ENCODE measurements at regions not wholly inside any gene's neighbourhood (a gene's known extent, or its start where the extent isn't known, plus 50 kb on each side); places are given as distances from the start of the nearest gene placed in this dataset.
A peak's percentile ranks its signal among the peaks of the same experiment; 100 is the strongest.
"Not testable (repeated sequence)": the region's sequence is repeated elsewhere in the genome, so short reads cannot be mapped to it uniquely, and the experiment has no call there.

DNA sequence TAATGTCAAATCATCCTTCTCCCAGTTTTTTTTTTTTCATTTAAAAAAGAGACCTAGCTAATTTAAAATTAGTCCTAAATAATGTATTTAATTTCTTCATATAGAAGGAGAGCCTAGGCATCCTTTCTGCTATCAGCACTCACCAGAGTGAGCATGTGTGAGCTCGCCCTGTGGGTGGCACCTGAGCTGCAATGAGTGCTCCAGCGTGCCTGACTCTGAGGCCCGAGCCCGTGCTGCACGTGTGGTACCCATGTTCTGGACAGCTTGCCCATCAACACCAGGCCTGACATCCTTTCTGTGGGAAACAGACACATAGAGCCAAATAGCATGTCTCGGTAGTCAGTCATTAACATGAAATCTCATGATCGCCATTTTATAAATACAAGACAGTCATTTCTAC, 381.4 kb downstream of the DTWD2 start:
- no peak for DNase-seq

DNA sequence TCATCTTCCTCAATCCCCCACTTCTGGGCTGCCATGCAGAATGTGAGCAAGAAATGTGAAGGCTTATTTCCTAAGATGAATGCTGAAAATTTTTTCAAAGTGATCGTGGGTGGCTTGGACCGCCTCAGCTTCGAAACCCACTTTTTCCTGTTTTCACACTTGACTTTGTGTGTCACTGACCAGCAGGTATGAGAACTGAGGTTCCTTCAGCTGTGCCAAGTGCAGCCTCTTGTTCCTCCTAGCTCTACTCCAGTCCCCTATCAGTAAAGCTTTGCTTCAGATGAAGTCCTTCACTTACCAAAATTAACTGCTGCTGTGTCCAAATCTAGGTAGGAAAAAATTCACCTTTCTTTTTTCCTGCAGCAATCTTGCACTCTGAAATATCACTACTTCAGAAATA, 382.6 kb downstream of the DTWD2 start:
- no peak for DNase-seq

DNA sequence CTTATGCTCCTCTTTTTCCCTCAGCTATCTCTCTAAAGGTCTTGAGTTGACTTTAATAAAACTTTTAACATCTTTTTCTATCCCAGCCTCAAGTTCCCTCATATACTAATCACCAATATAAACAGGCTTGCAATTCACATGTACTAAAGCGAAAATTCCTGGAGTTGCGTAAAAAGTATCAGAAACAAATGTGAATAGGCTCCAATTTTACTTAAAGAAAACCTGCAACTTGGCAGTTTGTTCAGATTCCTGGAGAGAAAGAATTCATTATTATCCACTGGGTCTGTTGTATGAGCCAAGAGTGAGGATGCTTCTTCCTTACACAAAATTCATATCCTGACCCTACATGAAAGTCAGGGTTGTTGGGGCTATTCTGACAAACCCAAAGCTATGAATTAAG, 384.2 kb downstream of the DTWD2 start:
- DNase-seq = no peak

DNA sequence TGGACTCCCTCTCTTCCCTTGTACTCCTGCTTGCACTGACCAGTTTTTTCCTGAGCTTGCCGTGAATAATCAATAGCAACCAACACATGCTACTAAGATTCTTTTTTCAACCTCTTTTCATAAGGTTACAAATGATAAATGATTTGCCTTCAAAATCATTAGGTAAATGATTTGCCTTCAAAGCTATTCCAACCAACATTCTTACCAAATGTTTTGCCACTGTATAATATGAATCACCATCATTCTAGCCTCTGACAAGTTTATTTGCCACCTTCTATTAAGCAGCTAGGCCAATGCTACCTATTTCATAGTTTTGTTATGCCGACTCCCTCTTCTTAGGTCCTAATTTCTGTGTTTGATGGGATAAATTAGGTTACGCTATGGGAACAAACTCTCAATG, 385.1 kb downstream of the DTWD2 start:
- DNase-seq = no peak

DNA sequence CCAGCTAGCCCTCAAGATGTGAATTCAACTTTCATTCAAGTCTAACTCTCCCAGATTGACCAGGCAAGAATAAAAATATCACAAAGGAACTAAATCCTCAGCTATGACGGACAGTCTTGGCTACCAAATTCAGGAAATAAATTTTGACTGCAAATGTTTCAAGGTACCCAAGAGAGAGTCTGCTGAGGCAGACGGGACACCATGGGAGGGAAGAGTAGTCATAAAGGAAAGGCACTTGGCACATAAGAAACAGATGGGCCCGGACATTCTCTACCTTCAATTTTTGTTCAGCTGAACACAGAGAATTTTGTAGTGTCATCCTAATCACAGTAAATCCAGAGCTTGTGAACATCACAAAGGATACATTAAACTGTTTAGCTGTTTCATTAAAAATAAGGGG, 390.0 kb downstream of the DTWD2 start:
- no peak for DNase-seq

DNA sequence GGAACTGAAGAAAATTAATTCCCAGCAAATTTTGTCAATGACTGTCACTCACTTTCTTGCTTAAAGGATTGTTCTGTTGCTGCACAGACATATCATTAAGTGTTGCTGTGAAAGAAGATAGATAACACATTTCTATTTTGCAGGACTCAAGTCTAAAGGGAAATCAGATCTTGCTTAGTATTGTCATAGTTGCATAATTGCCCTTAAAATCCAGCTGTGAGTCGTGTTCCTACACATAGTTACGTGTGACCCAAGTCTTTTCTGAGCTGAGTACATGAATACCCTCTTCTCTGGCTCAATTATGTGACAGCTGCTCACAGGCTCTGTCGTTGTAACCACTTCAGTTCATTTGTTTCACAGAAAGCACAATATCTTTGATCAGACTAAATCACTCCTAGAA, 390.8 kb downstream of the DTWD2 start:
- DNase-seq = no peak

DNA sequence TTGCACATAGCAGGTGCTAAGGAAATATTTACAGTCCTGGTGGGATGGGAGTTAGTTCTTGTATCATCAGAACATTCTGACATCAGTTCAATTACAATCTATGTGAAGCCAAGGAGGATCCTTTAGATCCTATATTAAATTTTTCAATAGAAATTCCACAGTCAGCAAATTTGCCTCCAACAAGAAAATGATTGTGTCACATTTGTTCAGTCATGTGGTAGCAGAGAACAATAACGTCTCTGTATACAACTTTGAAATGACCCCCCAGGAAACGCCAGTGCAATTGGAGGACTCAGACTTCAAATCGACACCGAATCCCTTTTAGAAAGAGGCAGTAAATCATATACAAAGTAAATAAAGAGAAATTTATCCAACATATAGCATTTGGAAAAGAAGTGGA, 392.1 kb downstream of the DTWD2 start:
- no peak for DNase-seq

DNA sequence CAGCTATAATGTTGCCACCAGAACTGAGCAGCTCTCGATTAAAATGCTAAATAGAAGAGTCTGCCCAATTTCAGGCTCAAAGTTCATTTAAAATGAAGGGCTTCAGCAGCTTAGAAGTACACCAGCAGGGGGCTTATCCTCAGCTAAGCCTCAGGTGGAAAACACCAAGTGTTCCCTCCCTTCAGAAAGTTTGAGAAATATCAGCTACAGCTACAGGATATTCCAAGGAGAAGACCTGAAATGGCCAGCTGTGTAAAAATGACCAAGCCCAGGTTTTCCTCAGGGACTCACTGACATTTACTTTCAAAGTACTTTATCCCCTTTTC, 395.4 kb downstream of the DTWD2 start:
- no peak for DNase-seq

DNA sequence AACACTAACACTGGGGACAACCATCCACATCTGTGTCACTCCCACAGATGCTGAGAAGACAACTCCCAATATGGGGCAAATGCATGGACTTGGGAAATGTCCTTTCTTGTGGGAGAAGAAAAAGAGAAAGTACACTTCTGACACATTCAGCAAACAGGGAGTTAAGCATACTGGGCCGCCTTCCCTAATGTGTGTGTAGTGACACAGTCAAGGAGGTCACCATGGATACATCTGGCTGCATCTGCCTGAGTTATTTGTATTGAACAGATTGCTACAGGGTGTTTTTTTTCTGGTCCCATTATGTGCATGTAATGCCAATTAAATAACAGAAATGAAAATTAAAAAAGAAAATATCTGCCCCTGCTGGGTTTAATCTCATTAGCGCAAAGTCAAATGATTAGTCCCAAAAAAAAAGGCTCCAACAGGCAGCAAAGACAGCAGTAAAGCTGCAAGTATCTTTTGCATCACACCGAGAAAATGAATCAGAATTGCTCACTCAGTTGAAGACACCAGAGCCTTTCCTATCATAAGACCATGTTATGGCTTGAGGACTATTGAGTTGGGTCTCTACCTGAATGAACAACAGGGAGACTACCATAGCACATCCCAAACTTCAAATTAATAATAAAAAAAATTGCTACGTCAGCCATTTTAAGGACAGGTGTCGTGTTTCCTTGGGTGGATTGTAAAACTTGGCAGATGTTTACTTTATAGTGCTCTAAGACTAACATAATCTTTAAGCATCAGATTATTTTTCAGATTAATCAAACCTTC, 395.9 kb downstream of the DTWD2 start:
- DNase-seq = no peak

DNA sequence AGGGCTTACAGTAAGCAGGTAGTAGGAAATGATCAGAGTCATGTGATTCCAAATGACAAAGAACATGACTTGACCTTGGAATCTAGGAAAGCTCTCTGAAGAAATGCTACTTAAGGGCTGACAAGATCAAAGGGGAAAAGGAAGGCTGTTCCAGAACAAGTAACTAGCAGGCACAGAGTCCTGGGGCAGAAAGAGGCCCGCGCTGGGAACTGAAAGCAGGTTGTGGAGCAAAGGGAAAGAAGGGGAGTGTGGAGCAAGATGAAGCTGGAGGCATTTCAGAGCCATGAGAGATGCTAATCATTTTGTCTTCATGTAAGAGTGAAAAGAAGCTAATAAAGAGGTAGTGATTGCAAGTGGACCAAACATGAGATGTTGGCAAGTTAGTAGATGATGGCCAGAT, 397.5 kb downstream of the DTWD2 start:
- DNase-seq = no peak

DNA sequence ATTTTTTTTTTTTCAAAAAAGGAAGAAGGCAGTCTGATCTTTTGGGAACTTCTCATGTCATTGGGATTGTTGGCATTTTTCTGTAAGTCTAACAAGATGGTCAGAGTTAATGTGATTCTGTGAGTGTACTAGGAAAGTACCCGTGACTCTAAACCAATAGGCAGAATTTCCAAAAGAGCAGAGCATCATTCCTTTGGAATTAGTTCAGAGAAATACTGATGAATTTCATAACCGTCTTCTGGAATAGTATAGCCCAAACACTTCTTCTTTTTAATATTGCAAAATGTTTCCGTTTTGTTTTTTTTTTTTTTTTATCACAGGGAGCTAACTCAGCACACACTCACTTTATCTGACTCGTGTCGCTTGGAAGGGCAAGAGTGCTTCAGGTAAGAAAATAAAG, 407.4 kb downstream of the DTWD2 start:
- DNase-seq = no peak

DNA sequence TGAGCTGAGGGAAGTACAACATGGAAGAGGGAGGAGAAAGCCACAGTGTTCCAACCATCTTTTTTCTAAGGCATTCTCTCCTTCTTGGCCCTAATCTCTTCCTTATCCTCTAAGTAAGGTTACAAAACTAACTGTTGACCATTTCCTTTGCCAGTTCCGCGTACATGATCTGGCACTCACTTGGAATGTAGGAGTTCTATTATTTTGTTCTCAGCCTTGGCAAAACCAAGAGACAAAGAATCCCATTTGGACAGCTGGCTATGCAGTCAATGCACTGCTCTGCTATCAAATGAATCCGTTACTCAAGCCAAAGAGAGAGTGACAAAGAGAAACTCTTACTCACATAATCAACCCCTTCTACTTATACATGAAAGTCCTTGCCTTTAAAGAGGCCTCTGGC, 410.3 kb downstream of the DTWD2 start:
- DNase-seq = peak in 6 of 58 donors; percentile 3 to 51 (median 23)

DNA sequence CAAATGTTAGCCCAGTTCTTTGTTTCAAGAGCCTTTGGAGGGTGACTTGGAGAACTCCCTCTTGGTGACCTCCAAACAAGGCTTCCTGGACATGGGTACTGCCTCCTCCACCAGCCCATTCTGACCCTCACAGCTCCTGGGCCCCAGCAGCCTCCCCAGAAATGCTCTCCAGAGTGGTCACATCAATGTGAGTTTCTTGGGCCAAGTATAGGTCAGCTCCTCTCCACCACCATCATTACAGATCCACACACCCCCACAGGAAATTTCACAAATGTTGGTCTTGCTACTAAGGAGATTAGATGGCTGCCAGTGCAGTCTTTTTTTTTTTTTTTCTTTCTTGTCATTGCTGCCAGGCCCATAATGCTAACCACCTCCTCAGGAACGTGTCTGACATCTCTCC, 410.7 kb downstream of the DTWD2 start:
- DNase-seq = peak in 3 of 58 donors; percentile 6 to 42 (median 16)

DNA sequence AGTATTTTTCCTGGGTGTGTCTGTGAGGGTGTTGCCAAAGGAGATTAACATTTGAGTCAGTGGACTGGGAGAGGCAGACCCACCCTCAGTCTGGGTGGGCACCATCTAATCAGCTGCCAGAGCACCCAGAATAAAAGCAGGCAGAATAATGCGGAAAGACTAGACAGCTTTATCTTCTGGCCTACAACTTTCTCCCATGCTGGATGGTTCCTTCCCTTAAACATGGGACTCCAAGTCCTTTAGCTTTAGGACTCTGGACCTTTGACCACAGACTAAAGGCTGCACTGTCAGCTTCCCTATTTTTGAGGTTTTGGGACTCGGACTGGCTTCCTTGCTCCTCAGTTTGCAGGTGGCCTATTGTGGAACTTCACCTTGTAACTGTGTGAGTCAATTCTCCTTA, 418.1 kb downstream of the DTWD2 start:
- DNase-seq = not testable (repeated sequence)

DNA sequence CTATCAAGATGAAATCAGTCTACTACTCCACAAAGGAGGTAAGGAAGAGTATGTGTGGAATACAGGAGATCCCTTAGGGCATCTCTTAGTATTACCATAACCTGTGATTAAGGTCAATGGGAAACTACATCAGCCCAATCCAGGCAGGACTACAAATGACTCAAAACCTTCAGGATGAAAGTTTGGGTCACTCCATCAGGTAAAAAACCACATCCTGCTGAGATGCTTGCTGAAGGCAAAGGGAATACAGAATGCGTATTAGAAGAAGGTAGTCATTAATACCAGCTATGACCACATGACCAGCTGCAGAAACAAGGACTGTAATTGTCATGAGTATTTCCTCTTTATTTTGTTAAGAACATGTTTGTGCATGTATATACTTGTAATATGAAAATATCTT, 418.8 kb downstream of the DTWD2 start:
- DNase-seq = not testable (repeated sequence)

DNA sequence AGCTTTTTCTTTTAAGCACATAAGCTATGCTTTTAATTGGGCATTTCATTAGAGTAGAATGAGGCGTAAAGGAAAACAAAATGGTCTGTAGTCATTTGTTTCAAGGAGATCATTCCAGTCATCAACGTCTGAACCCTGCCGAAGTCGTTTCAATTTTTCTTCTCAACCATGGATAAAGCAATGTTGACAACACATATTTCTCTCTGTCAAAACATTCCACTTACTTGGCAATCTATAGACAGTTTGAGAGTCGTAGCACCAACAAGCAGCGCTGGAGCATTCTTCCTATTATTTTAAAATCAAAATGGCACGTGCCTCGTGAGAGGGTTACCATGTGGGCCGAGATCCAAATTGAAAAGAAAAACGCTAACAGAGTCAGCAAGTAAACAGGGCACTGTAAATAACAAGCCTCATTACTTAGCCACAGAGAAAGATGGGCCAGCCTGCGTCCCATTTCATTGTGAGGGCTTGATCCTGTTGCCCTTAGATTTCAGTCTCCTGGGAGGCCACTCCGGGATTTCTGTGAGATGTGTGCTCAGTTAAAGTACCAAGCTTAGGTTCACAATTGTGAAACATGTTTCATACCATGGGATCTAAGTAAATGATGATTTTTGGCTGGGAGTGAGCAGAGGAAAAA, 422.9 kb downstream of the DTWD2 start:
- DNase-seq = no peak

DNA sequence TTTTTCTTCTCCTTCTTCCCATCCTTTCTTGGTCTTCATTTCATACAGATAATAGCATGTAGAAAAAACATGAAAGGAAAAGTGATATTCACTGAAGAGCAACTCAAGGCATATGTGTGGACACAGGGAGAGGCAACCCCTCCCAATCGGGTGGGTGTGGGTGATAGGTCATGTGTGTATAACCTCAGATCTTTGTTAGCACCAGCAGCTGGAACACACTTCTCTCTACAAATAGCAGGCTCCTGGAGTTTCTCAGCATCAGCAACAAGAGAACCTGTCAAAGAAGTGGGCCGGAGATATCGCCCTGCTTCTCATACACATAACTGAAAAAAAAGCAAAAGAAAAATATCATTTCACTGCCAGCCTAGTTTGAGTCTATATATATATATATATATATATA, 426.4 kb downstream of the DTWD2 start:
- no peak for DNase-seq

DNA sequence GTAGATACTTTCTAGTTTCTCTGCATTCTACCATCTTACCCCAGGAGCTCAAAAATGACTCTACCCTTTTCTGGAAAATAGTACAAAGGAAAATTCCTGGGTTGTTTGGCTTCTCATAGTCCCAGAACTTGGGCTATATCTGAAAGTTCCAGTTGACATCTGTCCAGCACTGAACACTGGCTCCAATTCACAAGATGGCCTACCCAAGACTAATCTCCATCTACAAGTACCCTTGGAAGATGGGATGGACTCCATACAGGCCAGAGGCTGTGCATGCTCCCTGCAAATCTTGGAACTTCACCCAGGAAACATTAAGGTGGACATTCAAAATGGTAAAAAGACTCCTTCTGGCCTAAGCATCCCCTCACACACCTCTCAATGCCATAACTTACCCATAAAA, 427.1 kb downstream of the DTWD2 start:
- no peak for DNase-seq

DNA sequence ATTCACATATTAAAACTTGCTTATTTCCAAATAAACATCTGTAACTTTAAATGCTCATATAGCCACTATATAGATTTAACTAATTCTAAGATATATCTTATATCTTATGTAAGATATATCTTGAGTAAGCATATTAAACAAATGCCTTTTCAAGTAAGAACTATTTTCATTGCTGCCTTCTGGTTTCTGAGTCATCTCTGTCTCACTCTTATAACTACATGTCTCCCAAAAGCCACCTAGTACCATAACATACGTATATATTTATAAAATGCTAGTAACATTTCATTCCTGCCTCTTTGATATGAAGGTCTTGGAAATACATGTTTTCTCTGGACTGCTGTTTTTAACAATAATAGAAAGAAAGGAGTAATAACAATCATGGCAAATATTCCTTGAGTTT, 429.5 kb downstream of the DTWD2 start:
- no peak for DNase-seq

DNA sequence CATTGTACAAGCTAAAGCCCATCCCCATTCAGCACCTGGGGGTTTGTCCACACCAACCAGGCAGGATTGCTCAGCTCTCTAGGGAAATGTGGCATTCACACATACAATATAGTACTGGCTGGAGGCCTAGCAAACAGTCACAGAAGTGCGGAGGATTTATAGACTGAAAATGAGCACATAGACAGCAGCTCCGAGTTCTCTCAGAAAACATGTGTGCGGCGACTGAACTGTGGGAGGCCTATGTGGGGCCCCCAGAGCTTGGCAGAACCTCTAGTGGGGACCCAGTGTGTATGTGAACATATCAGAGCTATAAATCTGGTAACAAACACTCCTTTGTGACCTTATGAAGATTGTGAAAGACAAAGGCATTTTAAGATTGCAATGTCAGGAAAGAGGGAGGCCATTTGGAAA, 431.1 kb downstream of the DTWD2 start:
- DNase-seq = peak in 5 of 58 donors; percentile 4 to 31 (median 11)

DNA sequence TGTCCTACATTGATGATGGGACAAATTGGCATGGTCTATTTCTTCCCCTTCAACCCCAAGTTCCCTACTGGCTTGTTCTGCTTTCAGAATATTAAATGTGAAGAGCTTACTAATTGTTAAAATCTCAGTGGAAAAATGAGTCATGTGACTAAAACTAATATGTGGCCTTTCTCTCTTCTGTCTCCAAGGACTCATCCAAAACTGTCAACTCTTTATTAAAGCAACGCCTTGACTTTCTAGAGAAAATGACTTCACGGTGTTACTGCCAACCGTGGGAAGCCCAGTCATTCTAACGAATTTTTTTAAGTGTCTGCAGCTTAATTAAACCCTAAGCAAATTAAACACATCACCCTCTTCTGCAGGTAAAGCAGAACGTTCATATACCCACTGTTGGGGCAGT, 431.6 kb downstream of the DTWD2 start:
- DNase-seq = no peak

DNA sequence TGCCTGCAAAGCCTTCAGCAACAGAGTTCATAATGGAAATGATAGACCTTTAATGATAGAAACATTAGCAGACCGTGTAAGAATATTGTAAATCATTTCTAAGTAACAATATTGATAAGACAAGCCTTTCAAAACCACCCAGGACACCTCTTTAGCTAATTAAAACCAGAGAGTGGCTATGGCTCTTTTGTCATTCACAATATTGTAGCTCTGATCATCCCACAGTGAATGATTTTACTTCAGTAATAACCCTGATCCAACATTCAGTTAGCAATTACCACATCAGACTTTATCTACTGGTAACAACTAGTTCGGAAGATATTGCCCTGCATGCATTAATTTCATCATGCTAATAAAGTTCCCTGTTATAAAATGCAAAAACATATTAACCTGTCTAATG, 432.6 kb downstream of the DTWD2 start:
- DNase-seq = no peak

DNA sequence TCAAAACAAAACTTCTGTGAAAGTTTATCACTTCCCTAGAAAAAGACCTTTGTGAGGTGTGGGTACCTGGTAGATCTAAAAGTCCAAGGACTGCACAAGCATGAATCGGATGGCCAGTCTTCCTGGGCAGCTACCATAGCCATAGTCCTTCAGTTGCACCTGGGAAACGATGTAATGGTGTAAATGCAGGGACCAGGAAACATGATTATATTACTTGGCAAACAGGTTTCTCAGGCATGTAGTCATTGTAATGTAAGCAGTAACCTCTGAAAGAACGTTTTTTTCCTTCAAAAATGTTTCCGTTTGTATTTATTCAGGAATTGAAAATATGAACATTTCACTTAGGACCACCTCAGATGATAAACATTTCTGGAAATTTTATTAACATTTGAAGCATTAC, 433.4 kb downstream of the DTWD2 start:
- no peak for DNase-seq

DNA sequence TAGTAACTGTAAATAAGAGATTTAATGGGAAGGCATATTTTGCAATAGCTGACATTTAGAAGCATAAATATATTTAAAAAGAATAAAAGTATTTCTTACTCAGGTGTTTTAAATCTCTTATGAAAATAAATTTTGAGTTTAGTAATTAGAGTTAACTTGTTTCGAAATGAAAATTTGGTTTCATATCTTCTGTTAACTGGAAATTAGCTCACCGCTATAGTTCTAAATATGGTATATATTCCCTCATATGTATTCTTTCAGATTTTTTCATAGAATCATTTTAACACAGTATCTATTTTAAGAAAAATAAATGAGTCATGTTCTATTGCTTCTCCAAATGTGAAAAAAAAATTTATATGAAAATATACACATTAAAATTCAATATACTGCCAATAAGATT, 434.1 kb downstream of the DTWD2 start:
- no peak for DNase-seq
